ENCODE measurements at regions not wholly inside any gene's neighbourhood (a gene's known extent, or its start where the extent isn't known, plus 50 kb on each side); places are given as distances from the start of the nearest gene placed in this dataset.

- DNase-seq (ENCODE audit: low read depth): no peak
Measured at GRCh38 chr16:7183768-7184167, 148.9 kb upstream of the RBFOX1 start.

- DNase-seq (ENCODE audit: low read depth): no peak
Measured at GRCh38 chr16:7182510-7183109, 150.0 kb upstream of the RBFOX1 start.

GRCh38 chr16:7177875-7178274, 154.8 kb upstream of the RBFOX1 start:
- no peak for DNase-seq (ENCODE audit: low read depth)

GRCh38 chr16:7171151-7171550, 161.5 kb upstream of the RBFOX1 start:
- no peak for DNase-seq (ENCODE audit: low read depth)

GRCh38 chr16:7167626-7168025, 165.0 kb upstream of the RBFOX1 start:
- DNase-seq (ENCODE audit: low read depth): no peak

GRCh38 chr16:7161891-7162290, 170.8 kb upstream of the RBFOX1 start:
- DNase-seq (ENCODE audit: low read depth): no peak

GRCh38 chr16:7160093-7160492, 172.6 kb upstream of the RBFOX1 start:
- DNase-seq (ENCODE audit: low read depth): no peak

GRCh38 chr16:7158481-7158880, 174.2 kb upstream of the RBFOX1 start:
- no peak for DNase-seq (ENCODE audit: low read depth)

GRCh38 chr16:7150230-7150629, 182.4 kb upstream of the RBFOX1 start:
- no peak for DNase-seq (ENCODE audit: low read depth)

- DNase-seq (ENCODE audit: low read depth): no peak
Measured at GRCh38 chr16:7148606-7149005, 184.0 kb upstream of the RBFOX1 start.

GRCh38 chr16:7140899-7141298, 191.7 kb upstream of the RBFOX1 start:
- no peak for DNase-seq (ENCODE audit: low read depth)

- no peak for DNase-seq (ENCODE audit: low read depth)
Measured at GRCh38 chr16:7137560-7138330, 194.9 kb upstream of the RBFOX1 start.

GRCh38 chr16:7132465-7132864, 200.2 kb upstream of the RBFOX1 start:
- no peak for DNase-seq (ENCODE audit: low read depth)

GRCh38 chr16:7124701-7125100, 207.9 kb upstream of the RBFOX1 start:
- DNase-seq (ENCODE audit: low read depth): no peak

GRCh38 chr16:7124242-7124641, 208.4 kb upstream of the RBFOX1 start:
- no peak for DNase-seq (ENCODE audit: low read depth)

GRCh38 chr16:7116734-7117133, 215.9 kb upstream of the RBFOX1 start:
- no peak for DNase-seq (ENCODE audit: low read depth)

GRCh38 chr16:7115898-7116297, 216.7 kb upstream of the RBFOX1 start:
- no peak for DNase-seq (ENCODE audit: low read depth)

GRCh38 chr16:7113949-7114348, 218.7 kb upstream of the RBFOX1 start:
- no peak for DNase-seq (ENCODE audit: low read depth)

- DNase-seq (ENCODE audit: low read depth): no peak
Measured at GRCh38 chr16:7113395-7113794, 219.2 kb upstream of the RBFOX1 start.

GRCh38 chr16:7111265-7111664, 221.4 kb upstream of the RBFOX1 start:
- DNase-seq (ENCODE audit: low read depth): no peak

GRCh38 chr16:7107436-7107835, 225.2 kb upstream of the RBFOX1 start:
- no peak for DNase-seq (ENCODE audit: low read depth)

GRCh38 chr16:7103056-7103455, 229.6 kb upstream of the RBFOX1 start:
- no peak for DNase-seq (ENCODE audit: low read depth)

GRCh38 chr16:7101054-7101453, 231.6 kb upstream of the RBFOX1 start:
- no peak for DNase-seq (ENCODE audit: low read depth)

- no peak for DNase-seq (ENCODE audit: low read depth)
Measured at GRCh38 chr16:7097518-7097917, 235.1 kb upstream of the RBFOX1 start.

All from activated gamma-delta T cell treated with anti-CD3 and anti-CD28 coated beads, Interleukin-2, amount 50 U/mL, for 16 hours (primary cell).